ENCODE measurements at regions not wholly inside any gene's neighbourhood (a gene's known extent, or its start where the extent isn't known, plus 50 kb on each side); places are given as distances from the start of the nearest gene placed in this dataset.

- no peaks in the 10 kb centered on the region for H3K9me3 ChIP-seq (ENCODE audit: severe bottlenecking)
- H3K4me3 ChIP-seq (ENCODE audit: low read depth, low read length): no peak overlapping the region
- peaks cover 93% of the 10 kb centered on the region for H3K27me3 ChIP-seq (ENCODE audit: insufficient read depth, low read depth, severe bottlenecking)
- TF ChIP-seq, protein P1, sequence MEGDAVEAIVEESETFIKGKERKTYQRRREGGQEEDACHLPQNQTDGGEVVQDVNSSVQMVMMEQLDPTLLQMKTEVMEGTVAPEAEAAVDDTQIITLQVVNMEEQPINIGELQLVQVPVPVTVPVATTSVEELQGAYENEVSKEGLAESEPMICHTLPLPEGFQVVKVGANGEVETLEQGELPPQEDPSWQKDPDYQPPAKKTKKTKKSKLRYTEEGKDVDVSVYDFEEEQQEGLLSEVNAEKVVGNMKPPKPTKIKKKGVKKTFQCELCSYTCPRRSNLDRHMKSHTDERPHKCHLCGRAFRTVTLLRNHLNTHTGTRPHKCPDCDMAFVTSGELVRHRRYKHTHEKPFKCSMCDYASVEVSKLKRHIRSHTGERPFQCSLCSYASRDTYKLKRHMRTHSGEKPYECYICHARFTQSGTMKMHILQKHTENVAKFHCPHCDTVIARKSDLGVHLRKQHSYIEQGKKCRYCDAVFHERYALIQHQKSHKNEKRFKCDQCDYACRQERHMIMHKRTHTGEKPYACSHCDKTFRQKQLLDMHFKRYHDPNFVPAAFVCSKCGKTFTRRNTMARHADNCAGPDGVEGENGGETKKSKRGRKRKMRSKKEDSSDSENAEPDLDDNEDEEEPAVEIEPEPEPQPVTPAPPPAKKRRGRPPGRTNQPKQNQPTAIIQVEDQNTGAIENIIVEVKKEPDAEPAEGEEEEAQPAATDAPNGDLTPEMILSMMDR (IDR thresholded peaks at IDR 0.05; ENCODE audit: low read depth, low read length): no peak
- no peak for DNase-seq
- no peaks in the 10 kb centered on the region for H3K36me3 ChIP-seq
- H3K27ac ChIP-seq: no peak overlapping the region
These were observed 458.3 kb upstream of the SLC14A2 start for GRCh38 chr18:45156946-45157345.

DNA sequence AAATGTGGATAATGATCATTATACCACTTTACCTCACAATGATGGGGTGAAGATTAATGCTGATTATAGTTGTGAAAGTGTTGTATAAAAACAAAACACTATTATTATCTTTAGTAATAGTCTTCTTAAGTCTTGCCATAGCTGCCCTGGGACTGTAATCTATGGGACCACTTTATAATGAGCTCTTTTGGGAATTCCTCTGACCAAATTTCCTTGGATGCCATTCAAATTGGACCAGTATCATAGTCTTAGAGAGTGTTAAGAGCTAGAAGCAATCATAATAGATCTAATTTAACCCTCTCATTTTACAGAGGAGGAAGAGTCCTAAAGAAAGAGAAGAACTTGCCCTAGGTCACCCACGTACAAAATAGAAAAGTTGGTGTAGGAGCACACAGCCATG lies 457.7 kb upstream of the SLC14A2 start:
- TF ChIP-seq, protein P1 (IDR thresholded peaks at IDR 0.05; ENCODE audit: low read depth, low read length): no peak
- peaks cover 93% of the 10 kb centered on the region for H3K27me3 ChIP-seq (ENCODE audit: insufficient read depth, low read depth, severe bottlenecking)
- no peaks in the 10 kb centered on the region for H3K36me3 ChIP-seq

GRCh38 chr18:45161850-45162249 lies 453.4 kb upstream of the SLC14A2 start:
- no peaks in the 10 kb centered on the region for H3K36me3 ChIP-seq
- TF ChIP-seq, protein P1 (IDR thresholded peaks at IDR 0.05; ENCODE audit: low read depth, low read length): no peak
- H3K4me3 ChIP-seq (ENCODE audit: low read depth, low read length): no peak overlapping the region
- peaks cover 93% of the 10 kb centered on the region for H3K27me3 ChIP-seq (ENCODE audit: insufficient read depth, low read depth, severe bottlenecking)
- DNase-seq: no peak
- no peaks in the 10 kb centered on the region for H3K9me3 ChIP-seq (ENCODE audit: severe bottlenecking)
- H3K27ac ChIP-seq: no peak overlapping the region

More for the DNA sequence above, 457.7 kb upstream of the SLC14A2 start:
- no peak for DNase-seq
- no peaks in the 10 kb centered on the region for H3K9me3 ChIP-seq (ENCODE audit: severe bottlenecking)
- H3K4me3 ChIP-seq (ENCODE audit: low read depth, low read length): no peak overlapping the region
- no peak overlapping the region for H3K27ac ChIP-seq

DNA sequence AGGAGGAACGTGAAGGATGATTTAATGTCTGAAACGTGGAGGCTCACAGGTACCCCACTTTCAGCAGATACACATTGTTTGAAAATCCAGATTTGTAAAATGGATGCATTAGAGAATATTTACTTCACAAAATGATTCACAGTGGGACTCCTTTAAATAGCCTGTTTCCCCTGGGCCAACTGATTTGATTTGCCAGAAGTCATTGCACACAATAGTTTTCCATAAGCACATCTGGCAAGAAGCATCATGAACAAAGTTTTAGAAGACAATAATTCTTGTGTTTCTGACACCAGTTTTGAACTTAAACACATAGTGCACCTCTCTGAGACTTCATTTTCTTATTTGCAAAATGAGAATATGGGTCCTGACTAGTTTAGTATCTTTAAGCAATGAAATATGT lies 451.4 kb upstream of the SLC14A2 start:
- TF ChIP-seq, protein P1 (IDR thresholded peaks at IDR 0.05; ENCODE audit: low read depth, low read length): no peak
- no peak for DNase-seq
- Histone ChIP-seq H3K36me3 (no peaks in the 10 kb centered on the region), H3K27me3 (ENCODE audit: insufficient read depth, low read depth, severe bottlenecking) (peaks cover 93% of the 10 kb centered on the region), H3K27ac (no peak overlapping the region), H3K4me3 (ENCODE audit: low read depth, low read length) (no peak overlapping the region), H3K9me3 (ENCODE audit: severe bottlenecking) (no peaks in the 10 kb centered on the region)

DNA sequence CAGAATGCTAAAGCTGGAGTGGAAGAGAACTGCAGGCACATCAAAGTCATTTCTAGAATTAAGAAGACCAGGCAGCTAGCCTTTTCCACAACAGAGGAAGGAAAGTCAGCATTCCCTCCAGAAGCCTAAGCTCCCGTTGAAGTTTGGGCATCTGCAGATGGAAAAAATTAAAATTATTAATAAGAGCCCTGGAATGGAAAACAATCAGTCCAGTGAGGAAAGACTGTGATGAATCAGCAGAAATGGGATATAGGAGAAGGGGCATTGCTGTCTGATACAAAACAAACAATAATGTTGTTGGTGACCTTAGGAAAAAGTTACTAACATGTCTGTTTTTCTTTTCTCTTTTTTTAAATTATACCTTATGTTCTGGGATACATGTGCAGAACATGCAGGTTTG lies 450.7 kb upstream of the SLC14A2 start:
- no peaks in the 10 kb centered on the region for H3K36me3 ChIP-seq
- H3K27me3 ChIP-seq (ENCODE audit: insufficient read depth, low read depth, severe bottlenecking): peaks cover 93% of the 10 kb centered on the region
- H3K4me3 ChIP-seq (ENCODE audit: low read depth, low read length): no peak overlapping the region
- no peak overlapping the region for H3K27ac ChIP-seq
- DNase-seq: no peak
- TF ChIP-seq, protein P1 (IDR thresholded peaks at IDR 0.05; ENCODE audit: low read depth, low read length): no peak
- no peaks in the 10 kb centered on the region for H3K9me3 ChIP-seq (ENCODE audit: severe bottlenecking)

DNA sequence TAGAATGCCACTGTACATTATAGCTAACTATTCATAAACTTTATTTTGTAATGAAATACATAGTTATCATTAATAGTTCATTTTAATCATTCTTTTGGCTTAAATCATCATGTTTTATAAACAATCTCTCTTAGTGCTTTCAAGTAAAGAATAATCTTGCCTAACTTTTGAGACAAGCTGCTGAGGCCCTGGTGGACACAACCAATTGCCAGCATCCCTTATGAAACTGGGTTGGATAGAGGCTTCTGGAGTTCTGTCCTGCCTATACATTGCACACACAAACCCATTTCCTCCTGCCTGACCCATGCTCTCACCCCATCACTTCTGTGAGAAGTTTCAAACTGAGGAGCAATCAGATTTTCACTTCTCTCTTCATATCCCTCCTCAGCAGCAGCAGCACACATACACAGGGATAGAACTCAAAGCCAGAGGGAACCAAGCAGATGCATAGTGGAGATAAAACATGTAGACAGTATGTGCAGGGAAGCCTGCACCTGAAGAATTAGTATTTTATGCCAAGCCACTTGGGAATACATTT lies 450.0 kb upstream of the SLC14A2 start:
- H3K36me3 ChIP-seq: no peaks in the 10 kb centered on the region

More for the DNA sequence above, 450.0 kb upstream of the SLC14A2 start:
- Histone ChIP-seq H3K27me3 (ENCODE audit: insufficient read depth, low read depth, severe bottlenecking) (peaks cover 92% of the 10 kb centered on the region), H3K9me3 (ENCODE audit: severe bottlenecking) (no peaks in the 10 kb centered on the region), H3K27ac (no peak overlapping the region), H3K4me3 (ENCODE audit: low read depth, low read length) (no peak overlapping the region)
- no peak for DNase-seq
- TF ChIP-seq, protein P1 (IDR thresholded peaks at IDR 0.05; ENCODE audit: low read depth, low read length): no peak

Measured in WERI-Rb-1 (cell line).